SK-N-SH (cell line): ENCODE measurements at regions not wholly inside any gene's neighbourhood (a gene's known extent, or its start where the extent isn't known, plus 50 kb on each side); places are given as distances from the start of the nearest gene placed in this dataset.

ENCODE experiments used
- CTCF ChIA-PET: fragments of 300-600, 350-600 bp; formaldehyde crosslinking; extraction: SDS; loops from one replicate; lab custom pipeline; 2021; lab: Yijun Ruan, JAX
- POLR2A ChIA-PET: fragments of 350-600 bp; sonication (Branson Sonifier 250); formaldehyde crosslinking; extraction: SDS; loops from one replicate; lab custom pipeline; 2020; ENCODE audit warnings: antibody characterized with exemption, inconsistent platforms; lab: Yijun Ruan, JAX
- DNase-seq: peaks from one replicate; pipeline ENCODE4 v3.0.0; 2012
- H2AFZ ChIP-seq: fragments of 200-600 bp; sonication (generic); 2 replicates; pipeline ENCODE4 v1.8.1; 2016; ENCODE audit warnings: antibody characterized with exemption, mild to moderate bottlenecking, low read depth
- H3F3A ChIP-seq: fragments of 200-600 bp; sonication (generic); replicated peaks from 2 replicates; pipeline ENCODE3; 2016; ENCODE audit warnings: antibody characterized with exemption, mild to moderate bottlenecking; ENCODE audit not compliant: insufficient read depth
- H3K27ac ChIP-seq, 2 experiments: fragments of 200-500 bp in 1 of 2; fragments of 200-600 bp in 1 of 2; sonication (Bioruptor generic) in 1 of 2; sonication (generic), shearing (Covaris generic) in 1 of 2; 2 replicates each; pipeline versions ENCODE4 v1.5.1 to v1.6.1; 2014 to 2016; ENCODE audit warnings: low read depth in 2 of 2, inconsistent platforms in 1 of 2, low read length in 1 of 2, mild to moderate bottlenecking in 1 of 2, mixed read lengths in 1 of 2
- H3K27me3 ChIP-seq: fragments of 200-600 bp; sonication (generic), shearing (Covaris generic); 2 replicates; pipeline ENCODE4 v1.6.1; 2016; ENCODE audit warnings: mixed run types; ENCODE audit not compliant: insufficient read depth
- H3K36me3 ChIP-seq, 2 experiments: fragments of 200-500 bp in 1 of 2; fragments of 200-600 bp in 1 of 2; sonication (Bioruptor generic) in 1 of 2; sonication (generic) in 1 of 2; replicated peaks in 1 of 2; 2 replicates each; pipeline versions ENCODE3 to v1.5.1; 2014 to 2016; ENCODE audit warnings: low read length in 1 of 2, mild to moderate bottlenecking in 1 of 2; ENCODE audit not compliant: insufficient read depth in 2 of 2, control insufficient read depth in 1 of 2
- H3K4me1 ChIP-seq, 2 experiments: fragments of 200-500 bp in 1 of 2; fragments of 200-600 bp in 1 of 2; sonication (Bioruptor generic) in 1 of 2; sonication (generic), shearing (Covaris generic) in 1 of 2; 2 replicates each; pipeline versions ENCODE4 v1.5.1 to v1.6.1; 2014 to 2016; ENCODE audit warnings: low read depth in 1 of 2, low read length in 1 of 2, mixed run types in 1 of 2; ENCODE audit not compliant: insufficient read depth in 2 of 2, control insufficient read depth in 1 of 2
- H3K4me2 ChIP-seq: fragments of 200-600 bp; sonication (generic), shearing (Covaris generic); 2 replicates; pipeline ENCODE4 v1.6.1; 2017; ENCODE audit warnings: mixed run types
- H3K4me3 ChIP-seq, 2 experiments: fragments of 200-500 bp in 1 of 2; fragments of 200-600 bp in 1 of 2; sonication (Bioruptor generic) in 1 of 2; sonication (generic), shearing (Covaris generic) in 1 of 2; 2 replicates each; pipeline versions ENCODE4 v1.5.1 to v1.8.1; 2014 to 2016; ENCODE audit warnings: low read depth in 2 of 2, inconsistent platforms in 1 of 2, low read length in 1 of 2, mild to moderate bottlenecking in 1 of 2, mixed read lengths in 1 of 2, moderate library complexity in 1 of 2
- H3K79me2 ChIP-seq: fragments of 200-600 bp; sonication (generic); 2 replicates; pipeline ENCODE4 v1.8.1; 2017; ENCODE audit warnings: mild to moderate bottlenecking; ENCODE audit not compliant: insufficient read depth
- H3K9ac ChIP-seq: fragments of 200-600 bp; sonication (generic); 2 replicates; pipeline ENCODE4 v1.6.1; 2017; ENCODE audit warnings: mixed run types
- H3K9me2 ChIP-seq: fragments of 200-600 bp; sonication (generic); 2 replicates; pipeline ENCODE4 v1.6.1; 2017; ENCODE audit warnings: mixed run types
- H3K9me3 ChIP-seq: fragments of 200-600 bp; sonication (generic); 2 replicates; pipeline ENCODE4 v1.6.1; 2017; ENCODE audit warnings: mixed run types, mild to moderate bottlenecking, moderate library complexity
- H4K20me1 ChIP-seq: fragments of 200-600 bp; sonication (generic); 2 replicates; pipeline ENCODE4 v1.6.1; 2017; ENCODE audit warnings: mild to moderate bottlenecking, mixed run types; ENCODE audit not compliant: insufficient read depth
- CHD2 ChIP-seq: fragments of 150-350 bp; IDR thresholded peaks from 2 replicates; pipeline ENCODE4 v1.6.1; 2018; ENCODE audit warnings: low read length; ENCODE audit not compliant: partially characterized antibody
- EP300 ChIP-seq, 2 experiments: IDR thresholded peaks; 2 replicates each; pipeline versions ENCODE4 v1.4.0 to v1.6.1; 2012; ENCODE audit warnings: borderline replicate concordance in 1 of 2, low read depth in 1 of 2, low read length in 1 of 2
- EZH2phosphoT487 ChIP-seq: fragments of 200-600 bp; sonication (generic); IDR thresholded peaks from 2 replicates; pipeline ENCODE4 v1.6.1; 2017; ENCODE audit warnings: low read depth, mixed run types, mild to moderate bottlenecking, antibody characterized with exemption, moderate library complexity, borderline replicate concordance
- FOSL2 ChIP-seq: IDR thresholded peaks from 2 replicates; pipeline ENCODE4 v1.4.0; 2012; ENCODE audit warnings: low read depth, mild to moderate bottlenecking, moderate library complexity, borderline replicate concordance
- GABPA ChIP-seq: IDR thresholded peaks from 2 replicates; pipeline ENCODE4 v1.4.0; 2012; ENCODE audit warnings: low read depth, mild to moderate bottlenecking
- GATA2 ChIP-seq: sonication (generic); formaldehyde crosslinking; IDR thresholded peaks from 2 replicates; pipeline ENCODE4 v1.5.0; 2020; ENCODE audit warnings: mild to moderate bottlenecking, missing genetic modification reagents
- JUND ChIP-seq: IDR thresholded peaks from 2 replicates; pipeline ENCODE4 v1.4.0; 2012
- MEF2A ChIP-seq: IDR thresholded peaks from 2 replicates; pipeline ENCODE4 v1.4.0; 2012; ENCODE audit warnings: low read depth, borderline replicate concordance
- MXI1 ChIP-seq: IDR thresholded peaks from 2 replicates; pipeline ENCODE4 v1.6.1; 2012; ENCODE audit warnings: mild to moderate bottlenecking, low read depth, low read length, improper control_type of control experiment
- NFIC ChIP-seq: IDR thresholded peaks from 2 replicates; pipeline ENCODE4 v1.4.0; 2012; ENCODE audit warnings: borderline replicate concordance
- NRF1 ChIP-seq: IDR thresholded peaks from 2 replicates; pipeline ENCODE4 v1.6.1; 2012; ENCODE audit warnings: low read depth, mild to moderate bottlenecking, low read length
- RAD21 ChIP-seq: IDR thresholded peaks from 2 replicates; pipeline ENCODE4 v1.6.1; 2012; ENCODE audit warnings: mild to moderate bottlenecking, low read length
- RFX5 ChIP-seq: IDR thresholded peaks from 2 replicates; pipeline ENCODE4 v1.6.1; 2012; ENCODE audit warnings: mild to moderate bottlenecking, improper control_type of control experiment, low read length
- RXRA ChIP-seq: IDR thresholded peaks from 2 replicates; pipeline ENCODE4 v1.4.0; 2012; ENCODE audit warnings: low read depth, mild to moderate bottlenecking, borderline replicate concordance
- SIN3A ChIP-seq: IDR thresholded peaks from 2 replicates; pipeline ENCODE4 v1.6.1; 2012; ENCODE audit warnings: low read depth, mild to moderate bottlenecking, low read length, moderate library complexity, borderline replicate concordance
- TAF1 ChIP-seq: IDR thresholded peaks from 2 replicates; pipeline ENCODE4 v1.6.1; 2012; ENCODE audit warnings: low read depth, mild to moderate bottlenecking, low read length, moderate library complexity, borderline replicate concordance
- TCF12 ChIP-seq: IDR thresholded peaks from 2 replicates; pipeline ENCODE4 v1.4.0; 2012
- TEAD4 ChIP-seq: IDR thresholded peaks from 2 replicates; pipeline ENCODE4 v1.4.0; 2012; ENCODE audit warnings: mild to moderate bottlenecking, borderline replicate concordance; ENCODE audit not compliant: insufficient read depth
- WGBS: methylation state at CpG from one replicate; pipeline ENCODE4 v1.1.6; 2017; ENCODE audit warnings: low lambda C conversion rate; 5-methylcytosine and 5-hydroxymethylcytosine counted together
- TF ChIP-seq, protein P1 (sequence below): IDR thresholded peaks from 2 replicates; pipeline ENCODE4 v1.4.0; 2012; ENCODE audit warnings: low read depth
- TF ChIP-seq, protein P2 (sequence below): fragments of 150-350 bp; IDR thresholded peaks from 2 replicates; pipeline ENCODE4 v1.6.1; 2017; ENCODE audit warnings: antibody characterized with exemption, low read length, low read depth, borderline replicate concordance

DNA sequence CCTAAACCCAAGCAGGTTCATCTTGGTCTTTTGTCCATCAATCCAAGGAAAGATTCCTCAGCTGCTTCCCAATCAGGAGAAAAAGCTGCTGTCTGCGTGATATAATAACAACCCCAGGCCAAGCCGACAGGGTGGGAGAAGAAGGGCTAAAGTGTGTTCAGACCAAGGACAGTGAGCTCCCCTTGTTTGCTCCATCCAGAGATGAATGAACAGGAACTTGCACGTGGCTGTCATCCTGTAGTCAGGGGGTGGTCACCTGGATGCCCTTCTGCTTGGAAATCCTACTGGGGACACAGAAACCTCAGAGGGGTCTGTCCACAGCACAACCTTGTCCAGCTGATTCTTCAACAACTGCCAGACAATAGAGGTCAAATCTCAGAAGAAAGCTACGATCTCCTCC, 414.5 kb downstream of the SOX9 start:
- 90% methylated on average over 4 of the region's 4 CpGs for WGBS
- Histone ChIP-seq H3K27me3 (no peaks in the 10 kb centered on the region), H2AFZ (no peak overlapping the region), H3K4me3 (no peak overlapping the region), H3K9ac (no peak overlapping the region), H3K9me2 (no peaks in the 10 kb centered on the region), H3K79me2 (peaks cover 16% of the 10 kb centered on the region), H3K36me3 (no peaks in the 10 kb centered on the region), H3K27ac (no peak overlapping the region), H3K4me1 (peaks cover 5 to 14% of the 10 kb centered on the region in 2 experiments), H3K9me3 (no peaks in the 10 kb centered on the region), H3K4me2 (no peak overlapping the region), H3F3A (peaks cover 3% of the 10 kb centered on the region), H4K20me1 (no peaks in the 10 kb centered on the region)
- ChIA-PET POLR2A (no interaction called here), CTCF (interaction anchor here (0.7 to 1.4 kb wide), 6 partner anchors 22 to 1768 kb away, joined by 3 to 7 read pairs (median 3); no protein-coding TSS in a partner anchor)
- no peak for DNase-seq
- TF ChIP-seq, protein P1, sequence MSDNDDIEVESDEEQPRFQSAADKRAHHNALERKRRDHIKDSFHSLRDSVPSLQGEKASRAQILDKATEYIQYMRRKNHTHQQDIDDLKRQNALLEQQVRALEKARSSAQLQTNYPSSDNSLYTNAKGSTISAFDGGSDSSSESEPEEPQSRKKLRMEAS: no peak
- no peak for TF ChIP-seq TCF12
- TF ChIP-seq FOSL2: no peak
- TF ChIP-seq GATA2 (CRISPR knock-in tag): no peak
- TF ChIP-seq RFX5: no peak
- TF ChIP-seq RAD21: no peak
- no peak for TF ChIP-seq MXI1
- no peak for TF ChIP-seq CHD2
- no peak for TF ChIP-seq EZH2phosphoT487
- TF ChIP-seq SIN3A: no peak
- TF ChIP-seq TAF1: no peak
- no peak for TF ChIP-seq MEF2A
- TF ChIP-seq JUND: no peak
- no peak for TF ChIP-seq TEAD4
- TF ChIP-seq EP300 (IDR thresholded peaks at IDR 0.05; ENCODE audit: borderline replicate concordance in 1 of 2, low read depth in 1 of 2, low read length in 1 of 2): no peak
- TF ChIP-seq NRF1: no peak

DNA sequence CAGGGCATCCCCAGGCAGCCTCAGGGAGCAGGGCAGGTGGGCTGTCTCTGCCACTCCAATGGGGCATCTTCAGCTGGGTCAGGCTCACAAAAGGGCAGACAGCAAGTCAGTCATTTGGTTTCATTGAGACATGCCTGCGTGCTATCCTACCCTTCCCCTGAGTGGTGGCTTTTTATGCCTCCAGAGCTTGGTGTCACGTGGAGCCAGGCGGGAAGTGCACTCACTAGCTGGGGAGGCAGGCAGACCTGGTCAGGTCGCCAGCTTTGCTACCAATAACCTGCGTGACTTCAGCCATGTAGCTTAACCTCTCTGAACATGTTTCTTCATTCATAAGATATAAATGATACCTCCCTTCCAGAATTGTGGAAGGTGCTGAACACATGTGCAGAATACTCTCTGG, 415.0 kb downstream of the SOX9 start:
- H3K27ac ChIP-seq: no peak overlapping the region
- TF ChIP-seq, protein P1: no peak
- TF ChIP-seq EP300 (IDR thresholded peaks at IDR 0.05; ENCODE audit: borderline replicate concordance in 1 of 2, low read depth in 1 of 2, low read length in 1 of 2) (no peak), NFIC (no peak), JUND (no peak), RXRA (no peak), TEAD4 (no peak), TAF1 (no peak), GABPA (no peak)
- TF ChIP-seq, protein P2, sequence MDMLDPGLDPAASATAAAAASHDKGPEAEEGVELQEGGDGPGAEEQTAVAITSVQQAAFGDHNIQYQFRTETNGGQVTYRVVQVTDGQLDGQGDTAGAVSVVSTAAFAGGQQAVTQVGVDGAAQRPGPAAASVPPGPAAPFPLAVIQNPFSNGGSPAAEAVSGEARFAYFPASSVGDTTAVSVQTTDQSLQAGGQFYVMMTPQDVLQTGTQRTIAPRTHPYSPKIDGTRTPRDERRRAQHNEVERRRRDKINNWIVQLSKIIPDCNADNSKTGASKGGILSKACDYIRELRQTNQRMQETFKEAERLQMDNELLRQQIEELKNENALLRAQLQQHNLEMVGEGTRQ: no peak

More for the DNA sequence above, 415.0 kb downstream of the SOX9 start:
- H3K79me2 ChIP-seq: peaks cover 16% of the 10 kb centered on the region
- H3K9ac ChIP-seq: no peak overlapping the region
- DNase-seq: no peak
- H3K27me3 ChIP-seq: no peaks in the 10 kb centered on the region
- CTCF ChIA-PET: interaction anchor here (0.7 to 1.4 kb wide), 6 partner anchors 21 to 1769 kb away, joined by 3 to 7 read pairs (median 3); no protein-coding TSS in a partner anchor
- peaks cover 9 to 14% of the 10 kb centered on the region in 2 experiments for H3K4me1 ChIP-seq
- H3K4me2 ChIP-seq: no peak overlapping the region
- H3K4me3 ChIP-seq: no peak overlapping the region
- H3K9me3 ChIP-seq: no peaks in the 10 kb centered on the region
- H4K20me1 ChIP-seq: no peaks in the 10 kb centered on the region
- H3K36me3 ChIP-seq: no peaks in the 10 kb centered on the region
- no peaks in the 10 kb centered on the region for H3K9me2 ChIP-seq
- POLR2A ChIA-PET: no interaction called here
- H2AFZ ChIP-seq: no peak overlapping the region
- H3F3A ChIP-seq: peaks cover 5% of the 10 kb centered on the region
- 94% methylated on average over 5 of the region's 5 CpGs for WGBS
